Eye (tissue), 1 donor: ENCODE measurements at regions not wholly inside any gene's neighbourhood (a gene's known extent, or its start where the extent isn't known, plus 50 kb on each side); places are given as distances from the start of the nearest gene placed in this dataset.
A peak's percentile ranks its signal among the peaks of the same experiment; 100 is the strongest.

ENCODE experiments used
- DNase-seq: peaks from one replicate; pipeline ENCODE4 v3.0.0-alpha.2; 2015

- no peak for DNase-seq
Measured at GRCh38 chr5:85670417-85670816, 947.3 kb upstream of the COX7C start.

DNA sequence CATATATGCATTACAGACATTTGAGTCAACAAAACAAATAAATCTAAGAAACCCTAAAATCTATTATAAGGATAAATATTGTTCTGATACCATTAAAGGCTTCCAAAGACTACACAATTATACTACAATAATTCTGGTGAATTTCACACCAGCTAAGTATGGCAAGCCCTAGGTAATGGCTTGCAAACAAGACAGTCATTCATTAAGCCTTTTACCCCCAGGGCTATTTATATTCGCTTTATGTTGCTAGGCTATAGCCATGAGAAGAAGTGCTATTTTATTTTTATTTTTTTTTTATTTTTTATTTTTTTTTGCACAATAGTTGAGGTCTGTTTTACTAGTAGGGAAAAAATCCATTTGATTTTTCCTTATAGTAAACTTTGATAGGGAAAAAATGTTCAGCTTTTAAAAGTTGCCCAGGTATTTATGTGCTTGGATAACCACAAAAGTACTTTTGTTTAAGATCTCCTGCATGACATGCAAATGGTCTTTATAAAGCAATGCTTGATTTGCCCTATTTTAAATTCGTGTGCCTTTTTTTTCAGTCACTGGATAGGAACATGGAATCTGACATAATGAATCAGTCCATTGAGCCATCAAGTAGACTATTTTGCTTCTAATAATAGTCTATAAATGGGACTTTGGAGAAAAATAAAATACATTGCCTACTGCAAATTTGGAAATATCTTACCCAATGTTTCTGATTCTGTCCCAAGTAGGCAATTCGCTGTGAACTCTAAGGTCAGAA lies 946.3 kb upstream of the COX7C start:
- peak; percentile 80 for DNase-seq

GRCh38 chr5:85681871-85682270 lies 935.9 kb upstream of the COX7C start:
- DNase-seq = no peak

DNA sequence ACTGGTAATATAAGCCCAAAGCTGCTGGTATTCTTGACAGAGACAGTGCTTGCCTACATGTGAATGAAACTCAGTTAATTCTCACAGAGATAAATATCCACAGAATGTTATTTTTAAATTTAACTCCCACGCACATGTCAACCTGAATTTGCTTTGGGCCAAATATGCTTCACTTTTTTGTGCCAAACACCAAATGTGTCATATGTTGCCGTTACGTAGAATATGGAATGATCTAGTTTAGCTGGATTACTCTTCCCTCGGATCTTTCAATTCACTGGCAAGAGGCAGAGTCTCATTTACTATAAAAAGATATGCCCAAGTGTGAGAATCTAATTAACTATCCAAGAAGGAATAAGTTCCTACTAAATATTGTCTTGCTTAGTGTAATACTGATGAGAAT lies 933.4 kb upstream of the COX7C start:
- DNase-seq = no peak

- no peak for DNase-seq
Measured at GRCh38 chr5:85703296-85703695, 914.4 kb upstream of the COX7C start.

GRCh38 chr5:85709728-85710127 lies 908.0 kb upstream of the COX7C start:
- no peak for DNase-seq

DNA sequence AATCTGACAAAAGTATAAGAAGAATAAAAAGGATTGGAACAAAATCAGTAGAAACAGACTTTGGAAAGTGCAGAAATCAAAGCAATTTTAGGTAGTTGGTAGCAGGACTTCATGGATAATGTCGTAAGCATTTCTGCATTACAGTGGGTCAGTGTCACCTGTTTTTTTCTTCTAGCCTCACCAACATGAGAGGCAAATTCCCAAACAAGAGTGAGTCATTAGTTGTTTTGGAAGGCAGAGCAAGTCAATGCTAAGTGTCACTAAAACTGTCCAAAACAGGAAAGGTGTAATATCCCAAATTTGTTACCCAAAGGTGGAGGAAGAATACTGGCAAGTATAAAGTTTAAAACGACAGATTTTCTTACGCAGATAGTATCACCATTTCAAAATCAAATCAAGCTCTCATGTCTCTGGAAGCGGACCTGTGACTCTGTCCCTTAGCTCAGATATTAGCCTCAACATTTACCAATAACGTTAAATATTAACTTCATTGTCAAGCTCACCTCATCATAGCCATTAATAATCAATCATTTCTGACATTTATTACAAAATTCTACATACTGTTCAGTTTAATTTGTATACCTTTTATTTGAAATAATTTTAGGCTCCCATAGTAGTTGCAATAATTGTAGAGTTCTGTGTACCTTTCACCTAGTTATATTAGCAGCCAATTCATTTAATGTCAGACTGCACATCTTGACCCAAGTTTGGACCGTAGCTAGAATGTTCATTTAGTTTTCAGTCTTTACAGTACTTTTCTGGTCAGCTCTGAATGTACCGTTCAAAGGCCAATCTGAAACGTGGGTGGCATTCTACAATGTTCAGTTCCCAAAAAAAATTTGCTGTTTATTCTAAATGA lies 901.2 kb upstream of the COX7C start:
- DNase-seq = no peak

- no peak for DNase-seq
Measured at GRCh38 chr5:85717203-85717563, 900.6 kb upstream of the COX7C start.

- DNase-seq = no peak
Measured at GRCh38 chr5:85732185-85732584, 885.6 kb upstream of the COX7C start.

- DNase-seq = no peak
Measured at GRCh38 chr5:85741972-85742371, 875.8 kb upstream of the COX7C start.

DNA sequence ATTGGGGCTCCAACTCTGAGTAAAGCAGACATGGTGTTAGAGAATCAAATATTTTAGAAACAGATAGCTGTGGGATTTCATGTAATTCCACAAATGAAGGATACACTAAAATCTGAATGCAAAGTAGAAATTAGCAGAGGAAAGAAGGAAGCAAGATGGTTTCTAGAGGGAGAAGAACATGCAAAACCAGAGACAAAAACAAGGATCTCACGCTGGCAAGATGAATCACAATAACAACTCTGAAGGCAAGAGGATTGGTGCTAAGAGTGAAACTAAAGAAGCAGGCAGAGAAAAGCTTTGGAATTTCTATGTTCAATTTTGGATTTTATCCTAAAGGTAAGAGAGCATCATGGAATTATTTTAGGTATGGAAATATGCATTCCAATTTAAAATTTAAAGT lies 857.2 kb upstream of the COX7C start:
- DNase-seq = no peak

DNA sequence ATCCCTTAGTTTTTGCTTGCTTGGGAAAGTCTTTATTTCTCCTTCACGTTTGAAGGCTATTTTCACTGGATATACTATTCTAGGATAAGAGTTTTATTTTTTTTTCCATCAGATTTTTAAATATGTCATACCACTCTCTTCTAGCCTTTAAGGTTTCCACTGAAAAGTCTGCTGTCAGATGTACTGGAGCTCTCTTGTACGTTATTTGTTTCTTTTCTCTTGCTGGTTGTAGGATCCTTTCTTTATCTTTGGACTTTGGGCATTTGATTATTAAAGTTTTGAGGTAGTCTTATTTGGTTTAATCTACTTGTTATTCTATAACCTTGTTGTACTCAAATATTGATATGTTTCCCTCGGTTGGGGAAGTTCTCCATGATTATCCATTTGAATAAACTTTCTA lies 848.4 kb upstream of the COX7C start:
- DNase-seq = no peak

GRCh38 chr5:85784746-85785145 lies 833.0 kb upstream of the COX7C start:
- DNase-seq = no peak

DNA sequence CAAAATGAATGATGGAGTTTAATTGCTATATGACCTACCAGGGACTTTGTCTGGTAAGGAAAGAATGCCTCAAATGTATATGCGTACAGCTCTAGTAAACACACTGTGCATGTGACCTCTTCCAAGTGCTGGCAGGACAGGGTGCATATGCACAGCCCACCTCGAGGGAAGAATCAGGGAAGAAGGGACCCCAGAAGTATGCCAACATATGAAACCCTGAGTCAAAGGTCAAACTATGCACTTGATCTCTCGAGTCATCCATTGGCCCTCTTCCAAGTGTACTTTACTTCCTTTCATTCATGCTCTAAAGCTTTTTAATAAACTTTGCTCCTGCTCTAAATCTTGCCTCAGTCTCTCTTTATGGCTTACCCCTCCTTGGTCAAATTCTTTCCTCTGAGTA lies 804.6 kb upstream of the COX7C start:
- DNase-seq = no peak

GRCh38 chr5:85814596-85814995 lies 803.1 kb upstream of the COX7C start:
- peak; percentile 1 for DNase-seq

DNA sequence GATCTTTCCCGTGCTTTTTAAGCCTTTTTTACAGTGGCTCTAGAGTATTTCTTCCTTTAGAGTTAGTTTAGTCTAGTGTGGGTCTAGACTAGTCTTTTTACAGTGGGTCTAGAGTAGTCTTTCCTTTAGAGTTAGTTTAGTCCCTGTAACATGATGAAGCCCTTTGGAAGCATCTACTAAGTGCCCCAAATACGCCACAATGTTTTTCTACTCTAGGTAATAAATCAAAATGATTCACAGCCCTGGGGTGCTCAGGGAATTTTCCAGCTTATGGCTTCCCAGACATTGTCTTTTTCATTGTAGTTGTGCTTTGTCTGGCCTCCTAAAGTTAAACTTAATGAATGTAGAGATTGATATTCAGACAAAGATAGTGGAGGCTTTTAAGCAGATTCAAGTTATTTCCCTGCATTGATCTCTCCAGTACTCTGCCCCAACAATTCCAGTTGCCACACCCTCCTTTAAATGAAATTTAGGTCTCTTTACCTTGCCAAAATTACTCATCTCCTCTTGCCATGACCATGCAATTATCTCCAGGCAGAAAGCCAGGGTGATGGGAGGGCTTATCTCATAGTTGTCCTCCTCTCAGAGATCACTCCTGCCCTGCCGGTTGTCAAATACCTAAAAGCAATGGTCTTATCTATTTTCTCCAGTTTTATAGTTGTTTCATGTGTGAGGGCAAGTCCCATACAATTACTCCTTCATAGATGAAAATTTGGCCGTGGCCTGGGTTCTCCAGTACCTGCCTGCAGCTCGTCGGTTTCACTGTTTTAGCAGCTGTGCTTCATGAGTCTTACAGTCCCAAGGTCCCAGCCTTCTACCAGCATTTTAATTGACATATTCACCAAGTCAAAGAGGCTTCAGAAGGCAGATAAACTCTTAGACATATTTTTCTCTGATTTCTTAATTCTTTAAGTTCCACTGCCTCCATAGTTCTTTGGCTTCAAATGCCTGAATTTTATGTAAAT lies 794.0 kb upstream of the COX7C start:
- DNase-seq = no peak

GRCh38 chr5:85838781-85839180 lies 779.0 kb upstream of the COX7C start:
- no peak for DNase-seq

DNA sequence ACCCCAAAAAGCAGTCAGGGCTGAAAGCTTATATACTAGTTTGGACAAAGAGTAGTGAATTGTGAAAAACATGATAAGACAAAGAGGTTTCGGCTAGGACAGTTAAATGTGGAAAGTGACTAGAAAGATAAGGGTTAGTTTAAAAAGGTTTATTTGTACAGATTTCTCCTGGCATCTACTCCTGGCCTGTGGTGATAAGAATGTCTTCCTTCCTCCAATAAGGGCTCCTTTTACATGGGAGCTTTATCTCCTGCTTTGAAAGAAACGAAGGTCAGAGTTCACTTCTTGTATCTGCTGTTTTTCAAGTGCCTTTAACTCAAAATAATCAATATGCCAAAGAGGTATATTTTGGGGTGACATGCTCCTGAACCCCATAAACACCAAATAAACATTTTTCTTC lies 776.1 kb upstream of the COX7C start:
- DNase-seq = no peak

DNA sequence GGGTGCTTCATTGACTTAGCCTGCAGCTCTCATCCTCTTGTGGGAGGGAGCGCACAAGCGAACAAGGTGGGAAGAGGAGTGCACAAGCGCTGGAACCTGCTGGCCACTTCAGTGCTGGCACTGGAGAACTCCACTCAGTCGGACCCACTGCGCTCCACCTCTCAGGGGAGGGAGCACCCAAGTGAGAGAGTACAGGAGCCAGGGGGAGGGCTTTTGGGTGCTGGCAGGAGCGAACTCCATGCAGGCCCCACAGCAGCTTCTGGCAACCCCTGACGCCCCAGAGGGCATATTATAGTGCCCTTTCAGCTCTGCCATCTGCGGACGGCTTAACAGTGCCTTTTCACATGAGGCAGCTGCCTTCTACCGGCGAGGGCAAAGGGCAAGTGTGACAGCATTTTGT lies 774.2 kb upstream of the COX7C start:
- DNase-seq = no peak

GRCh38 chr5:85849411-85849810 lies 768.3 kb upstream of the COX7C start:
- DNase-seq = no peak

GRCh38 chr5:85865296-85865695 lies 752.4 kb upstream of the COX7C start:
- DNase-seq = no peak

DNA sequence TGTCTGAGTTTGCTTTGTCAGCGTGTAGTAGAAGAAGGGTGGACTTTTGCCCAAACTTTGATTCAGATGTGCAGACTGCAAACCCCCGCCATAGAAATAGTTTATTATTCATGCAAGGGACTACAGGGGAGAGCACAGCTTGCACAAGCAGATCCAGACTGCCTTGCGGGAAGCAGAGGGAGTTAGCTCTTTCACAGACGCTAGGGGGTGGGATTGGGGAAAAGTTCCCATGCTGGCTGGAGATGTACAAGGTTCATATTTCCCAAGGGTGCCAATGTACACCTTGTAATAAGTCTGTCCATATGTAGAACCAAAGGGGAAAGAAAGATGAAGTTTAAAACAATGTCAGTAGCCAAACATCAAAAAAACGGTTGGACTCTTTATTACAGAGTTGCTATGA lies 749.7 kb upstream of the COX7C start:
- DNase-seq = no peak

GRCh38 chr5:85893996-85894395 lies 723.7 kb upstream of the COX7C start:
- no peak for DNase-seq
